Naive thymus-derived CD8-positive, alpha-beta T cell (primary cell): ENCODE measurements at regions not wholly inside any gene's neighbourhood (a gene's known extent, or its start where the extent isn't known, plus 50 kb on each side); places are given as distances from the start of the nearest gene placed in this dataset.

Experiments used
- ATAC-seq, 2 donors: fragments of 150-1000 bp; cut with Tn5 transposase in 1 of 2; sonication (Bioruptor Pico), chemical (Tn5 transposase) in 1 of 2; 1 replicate in 1 of 2; 2 replicates in 1 of 2; pipeline ENCODE4 v1.10.0; 2021; ENCODE audit warnings: mild to moderate bottlenecking in 2 of 2, moderate library complexity in 2 of 2
- POLR2A ChIA-PET: fragments of 350-600 bp; sonication (Branson Sonifier 250); formaldehyde crosslinking; loops from one replicate; lab custom pipeline; 2021; ENCODE audit warnings: antibody characterized with exemption; lab: Charles Lee
- DNase-seq, 10 donors: peaks; one replicate each; pipeline versions ENCODE4 v3.0.0 to v3.0.0-alpha.2; 2020 to 2022
- H3K27ac Mint-ChIP-seq, 10 donors: one replicate each; pipeline ENCODE4 v1.8.0; 2020 to 2022; ENCODE audit warnings: mild to moderate bottlenecking in 10 of 10, mixed read lengths in 10 of 10, moderate library complexity in 4 of 10, inconsistent platforms in 1 of 10
- H3K27me3 Mint-ChIP-seq, 5 donors: one replicate each; pipeline ENCODE4 v1.8.0; 2021 to 2022; ENCODE audit warnings: mixed read lengths in 5 of 5
- H3K36me3 Mint-ChIP-seq, 3 donors: one replicate each; pipeline ENCODE4 v1.8.0; 2020 to 2022; ENCODE audit warnings: mixed read lengths in 3 of 3, mild to moderate bottlenecking in 2 of 3, inconsistent platforms in 1 of 3
- H3K4me1 Mint-ChIP-seq, 4 donors: one replicate each; pipeline ENCODE4 v1.8.0; 2021 to 2022; ENCODE audit warnings: mixed read lengths in 4 of 4
- H3K4me3 Mint-ChIP-seq, 10 donors: one replicate each; pipeline ENCODE4 v1.8.0; 2020 to 2022; ENCODE audit warnings: mild to moderate bottlenecking in 10 of 10, mixed read lengths in 10 of 10, moderate library complexity in 6 of 10, inconsistent platforms in 1 of 10
- H3K9me3 Mint-ChIP-seq, 9 donors: one replicate each; pipeline ENCODE4 v1.8.0; 2020 to 2022; ENCODE audit warnings: mixed read lengths in 9 of 9, mild to moderate bottlenecking in 3 of 9, inconsistent platforms in 1 of 9, moderate library complexity in 1 of 9

DNA sequence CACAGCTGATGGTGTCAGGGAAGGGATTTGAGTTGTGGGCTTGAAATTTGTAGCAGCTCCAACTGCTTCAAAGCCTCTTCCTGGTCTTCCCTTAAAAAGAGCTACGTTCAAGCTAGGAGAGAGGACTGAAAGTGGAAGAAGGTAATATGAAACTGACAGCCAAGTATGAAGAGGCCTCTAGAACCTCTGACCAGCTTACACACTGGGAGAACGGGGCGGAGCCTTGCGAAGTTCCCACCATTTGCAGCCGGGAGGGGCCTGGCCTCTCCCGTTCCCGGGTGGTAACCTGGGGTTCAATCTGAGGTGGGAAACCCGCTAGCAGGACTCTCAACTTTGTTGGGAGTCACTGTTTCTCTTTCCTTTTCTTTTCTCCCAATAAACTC lies 97.8 kb upstream of the PDE10A start:
- ATAC-seq (no peak), DNase-seq (no peak)
- Mint-ChIP-seq H3K36me3 (peaks cover 0 to 6% (median 0%) of the 10 kb centered on the region in 3 donors), H3K9me3 (peaks cover 0 to 8% (median 2%) of the 10 kb centered on the region in 9 donors), H3K4me1 (peaks cover 0 to 3% (median 0%) of the 10 kb centered on the region in 4 donors), H3K27me3 (peaks cover 0 to 12% (median 3%) of the 10 kb centered on the region in 5 donors), H3K27ac (no peak overlapping the region), H3K4me3 (no peak overlapping the region)
- POLR2A ChIA-PET, result no interaction called here

DNA sequence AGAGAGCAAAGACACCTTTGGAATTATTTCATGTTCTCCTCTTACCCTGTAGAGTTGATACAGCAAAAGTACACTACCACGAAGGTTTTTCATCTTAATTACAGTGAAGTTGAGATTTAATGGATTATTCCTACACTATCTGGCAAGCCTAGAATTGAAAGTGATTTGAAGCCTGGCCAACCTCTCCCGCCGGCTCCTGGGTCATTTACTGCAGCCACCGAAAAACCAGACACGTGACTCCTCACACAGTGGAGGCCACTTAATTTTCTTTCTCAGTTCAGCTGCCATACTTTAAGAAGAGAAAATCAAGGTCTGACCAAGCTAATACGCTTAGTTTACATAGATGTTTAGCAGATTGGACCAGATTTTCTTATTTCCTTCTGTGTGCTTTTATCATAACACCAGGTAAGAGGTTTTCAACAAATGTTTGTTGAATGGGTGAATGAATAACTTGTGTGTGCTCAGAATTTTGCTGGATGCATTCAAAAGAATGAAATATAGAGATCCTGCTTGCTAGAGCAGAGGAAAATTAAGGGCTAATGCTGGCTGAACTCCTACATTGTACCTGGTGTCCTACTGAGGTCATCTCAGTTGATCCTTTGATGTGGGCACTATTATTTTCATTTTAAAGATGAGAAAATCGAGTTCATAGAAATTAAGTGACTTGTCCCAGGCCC lies 97.2 kb upstream of the PDE10A start:
- peaks cover 0 to 16% (median 4%) of the 10 kb centered on the region in 5 donors for H3K27me3 Mint-ChIP-seq
- no peak overlapping the region for H3K4me3 Mint-ChIP-seq
- H3K9me3 Mint-ChIP-seq, result peaks cover 0 to 8% (median 2%) of the 10 kb centered on the region in 9 donors
- DNase-seq (no peak), ATAC-seq (no peak)
- POLR2A ChIA-PET, result no interaction called here
- H3K36me3 Mint-ChIP-seq, result peaks cover 0 to 6% (median 0%) of the 10 kb centered on the region in 3 donors
- H3K4me1 Mint-ChIP-seq, result peaks cover 0 to 3% (median 0%) of the 10 kb centered on the region in 4 donors
- peak overlapping the region in 1 of 10 donors; percentile 40 for H3K27ac Mint-ChIP-seq

DNA sequence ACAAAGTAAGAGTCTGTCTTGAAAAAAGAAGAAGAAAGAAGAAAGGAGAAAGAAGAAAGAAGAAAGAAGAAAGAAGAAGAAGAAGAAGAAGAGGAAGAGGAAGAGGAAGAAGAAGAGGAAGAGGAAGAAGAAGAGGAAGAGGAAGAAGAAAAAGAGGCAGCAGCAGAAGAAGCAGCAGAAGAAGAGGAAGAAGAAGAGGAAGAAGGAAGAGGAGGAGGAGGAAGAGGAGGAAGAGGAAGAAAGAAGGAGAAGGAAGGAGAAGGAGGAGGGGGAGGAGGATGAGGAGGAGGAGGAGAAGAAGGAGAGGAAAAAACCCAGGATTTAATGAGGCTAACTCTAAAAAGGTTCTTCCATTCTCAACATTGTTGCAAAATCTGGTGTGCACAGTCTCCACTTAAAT lies 95.4 kb upstream of the PDE10A start:
- peaks cover 0 to 3% (median 0%) of the 10 kb centered on the region in 4 donors for H3K4me1 Mint-ChIP-seq
- peaks cover 0 to 8% (median 2%) of the 10 kb centered on the region in 9 donors for H3K9me3 Mint-ChIP-seq
- H3K4me3 Mint-ChIP-seq, result no peak overlapping the region
- H3K27me3 Mint-ChIP-seq, result peaks cover 0 to 17% (median 4%) of the 10 kb centered on the region in 5 donors
- H3K27ac Mint-ChIP-seq, result no peak overlapping the region
- H3K36me3 Mint-ChIP-seq, result peaks cover 0 to 6% (median 0%) of the 10 kb centered on the region in 3 donors
- no peak for ATAC-seq
- DNase-seq, result no peak
- POLR2A ChIA-PET, result no interaction called here

DNA sequence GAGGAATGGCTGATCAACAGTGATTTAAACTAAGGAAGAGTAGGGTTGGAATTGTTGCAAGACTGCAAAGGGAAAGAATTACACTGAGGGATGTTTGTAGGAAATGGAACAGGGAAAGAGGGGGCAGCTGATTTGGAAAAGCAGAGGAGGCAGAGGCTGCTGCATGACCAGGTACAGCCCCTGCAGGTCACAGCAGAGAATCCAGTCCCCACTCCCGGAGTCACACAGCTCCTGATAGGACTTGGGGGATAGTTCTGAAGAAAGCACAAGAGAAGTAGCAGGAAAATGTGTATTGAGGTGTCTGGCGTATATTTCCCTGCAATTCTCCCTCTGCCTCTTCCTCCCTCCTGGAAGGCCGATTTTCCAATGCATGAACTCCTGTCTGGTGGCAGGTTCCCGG lies 92.5 kb upstream of the PDE10A start:
- Mint-ChIP-seq H3K4me1 (peaks cover 0 to 3% (median 0%) of the 10 kb centered on the region in 4 donors), H3K27ac (no peak overlapping the region), H3K4me3 (no peak overlapping the region), H3K36me3 (no peaks in the 10 kb centered on the region), H3K27me3 (peaks cover 0 to 9% (median 8%) of the 10 kb centered on the region in 5 donors), H3K9me3 (peaks cover 0 to 3% (median 0%) of the 10 kb centered on the region in 9 donors)
- POLR2A ChIA-PET, result no interaction called here
- DNase-seq (no peak), ATAC-seq (no peak)

GRCh38 chr6:165753506-165753905 lies 90.5 kb upstream of the PDE10A start:
- Mint-ChIP-seq H3K36me3 (no peaks in the 10 kb centered on the region), H3K9me3 (peaks cover 0 to 15% (median 5%) of the 10 kb centered on the region in 9 donors), H3K4me3 (no peak overlapping the region), H3K27me3 (peaks cover 0 to 18% (median 7%) of the 10 kb centered on the region in 5 donors), H3K4me1 (peaks cover 0 to 3% (median 0%) of the 10 kb centered on the region in 4 donors), H3K27ac (no peak overlapping the region)
- DNase-seq, result no peak
- POLR2A ChIA-PET, result no interaction called here
- ATAC-seq, result no peak

- DNase-seq, result no peak
- Mint-ChIP-seq H3K4me3 (no peak overlapping the region), H3K27me3 (peaks cover 0 to 14% (median 8%) of the 10 kb centered on the region in 5 donors), H3K27ac (no peak overlapping the region), H3K4me1 (no peaks in the 10 kb centered on the region), H3K36me3 (no peaks in the 10 kb centered on the region), H3K9me3 (peaks cover 0 to 14% (median 3%) of the 10 kb centered on the region in 9 donors)
- no peak for ATAC-seq
- POLR2A ChIA-PET, result no interaction called here
Measured at GRCh38 chr6:165752451-165752850, 89.4 kb upstream of the PDE10A start.

DNA sequence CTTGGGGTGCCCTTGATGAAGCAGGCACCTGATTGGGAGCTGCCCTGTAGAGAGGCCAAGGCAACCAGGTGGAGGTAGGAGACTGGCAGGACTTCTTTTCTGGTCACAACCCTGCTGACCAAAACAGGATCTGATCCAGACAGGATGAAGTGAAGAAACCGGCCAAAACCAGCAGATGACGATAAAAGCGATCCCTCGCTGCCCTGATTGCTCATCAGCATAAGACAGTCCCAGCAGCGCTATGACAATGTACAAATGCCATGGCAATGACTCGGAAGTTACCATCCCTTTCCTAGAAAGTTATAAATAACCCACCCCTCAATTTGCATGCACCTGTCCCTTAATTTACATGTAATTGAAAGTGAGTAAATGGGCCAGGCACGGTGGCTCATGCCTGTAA lies 88.4 kb upstream of the PDE10A start:
- POLR2A ChIA-PET, result no interaction called here
- Mint-ChIP-seq H3K27me3 (peaks cover 0 to 14% (median 7%) of the 10 kb centered on the region in 5 donors), H3K4me3 (no peak overlapping the region), H3K27ac (no peak overlapping the region), H3K4me1 (no peaks in the 10 kb centered on the region), H3K9me3 (peaks cover 0 to 14% (median 3%) of the 10 kb centered on the region in 9 donors), H3K36me3 (no peaks in the 10 kb centered on the region)
- ATAC-seq (no peak), DNase-seq (no peak)

DNA sequence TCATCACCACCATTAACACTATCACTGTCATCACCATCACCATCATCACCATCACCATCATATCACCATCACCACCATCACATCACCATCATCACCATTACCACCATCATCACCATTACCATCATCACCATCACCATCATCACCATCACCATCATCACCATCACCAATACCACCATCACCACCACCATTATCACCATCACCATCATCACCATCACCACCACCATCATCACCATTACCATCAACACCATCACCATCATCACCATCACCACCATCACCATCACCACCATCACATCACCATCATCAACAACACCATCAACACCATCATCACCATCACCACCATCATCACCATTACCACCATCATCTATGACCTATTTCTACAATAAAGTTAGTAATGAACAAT lies 86.1 kb upstream of the PDE10A start:
- POLR2A ChIA-PET, result no interaction called here
- DNase-seq (no peak), ATAC-seq (no peak)
- Mint-ChIP-seq H3K27me3 (peaks cover 0 to 13% (median 4%) of the 10 kb centered on the region in 5 donors), H3K4me1 (no peaks in the 10 kb centered on the region), H3K4me3 (no peak overlapping the region), H3K9me3 (peaks cover 0 to 14% (median 3%) of the 10 kb centered on the region in 9 donors), H3K36me3 (no peaks in the 10 kb centered on the region), H3K27ac (no peak overlapping the region)

GRCh38 chr6:165748390-165748789 lies 85.3 kb upstream of the PDE10A start:
- ATAC-seq (no peak), DNase-seq (no peak)
- POLR2A ChIA-PET, result no interaction called here
- H3K9me3 Mint-ChIP-seq, result peaks cover 0 to 14% (median 3%) of the 10 kb centered on the region in 9 donors
- H3K4me3 Mint-ChIP-seq, result no peak overlapping the region
- H3K27me3 Mint-ChIP-seq, result peaks cover 3 to 13% (median 6%) of the 10 kb centered on the region in 5 donors
- H3K27ac Mint-ChIP-seq, result no peak overlapping the region
- no peaks in the 10 kb centered on the region for H3K36me3 Mint-ChIP-seq
- H3K4me1 Mint-ChIP-seq, result no peaks in the 10 kb centered on the region

GRCh38 chr6:165747963-165748362 lies 84.9 kb upstream of the PDE10A start:
- peaks cover 0 to 14% (median 3%) of the 10 kb centered on the region in 9 donors for H3K9me3 Mint-ChIP-seq
- H3K4me1 Mint-ChIP-seq, result no peaks in the 10 kb centered on the region
- peaks cover 3 to 13% (median 10%) of the 10 kb centered on the region in 5 donors for H3K27me3 Mint-ChIP-seq
- POLR2A ChIA-PET, result no interaction called here
- no peak overlapping the region for H3K4me3 Mint-ChIP-seq
- H3K36me3 Mint-ChIP-seq, result no peaks in the 10 kb centered on the region
- no peak overlapping the region for H3K27ac Mint-ChIP-seq
- ATAC-seq, result no peak
- DNase-seq, result no peak

GRCh38 chr6:165746331-165746730 lies 83.3 kb upstream of the PDE10A start:
- DNase-seq (no peak), ATAC-seq (no peak)
- Mint-ChIP-seq H3K27ac (no peak overlapping the region), H3K27me3 (peaks cover 3 to 14% (median 13%) of the 10 kb centered on the region in 5 donors), H3K9me3 (peaks cover 0 to 14% (median 4%) of the 10 kb centered on the region in 9 donors), H3K4me3 (no peak overlapping the region), H3K36me3 (no peaks in the 10 kb centered on the region), H3K4me1 (no peaks in the 10 kb centered on the region)
- POLR2A ChIA-PET, result no interaction called here

DNA sequence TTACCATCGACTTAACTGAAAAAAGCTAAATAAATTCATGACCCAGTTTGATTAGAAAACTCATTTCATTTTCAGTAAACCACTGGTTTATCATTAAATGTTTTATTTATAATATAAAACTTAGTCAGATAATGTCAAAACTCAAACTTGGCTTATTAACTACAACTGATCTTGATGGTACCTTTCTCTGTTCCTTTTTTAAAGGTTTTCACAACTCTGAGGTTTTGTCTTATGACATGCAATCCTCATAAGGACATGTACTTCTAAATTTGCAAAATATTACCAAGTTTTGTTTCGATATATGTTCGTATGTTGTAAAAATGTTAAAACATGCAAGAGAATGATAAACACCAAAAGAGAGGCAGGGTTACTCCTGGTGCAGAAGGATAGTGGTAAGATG lies 82.5 kb upstream of the PDE10A start:
- Mint-ChIP-seq H3K27ac (no peak overlapping the region), H3K9me3 (peaks cover 0 to 14% (median 4%) of the 10 kb centered on the region in 9 donors), H3K4me1 (no peaks in the 10 kb centered on the region), H3K4me3 (no peak overlapping the region), H3K36me3 (no peaks in the 10 kb centered on the region), H3K27me3 (peaks cover 0 to 14% (median 8%) of the 10 kb centered on the region in 5 donors)
- ATAC-seq (no peak), DNase-seq (no peak)
- POLR2A ChIA-PET, result no interaction called here

DNA sequence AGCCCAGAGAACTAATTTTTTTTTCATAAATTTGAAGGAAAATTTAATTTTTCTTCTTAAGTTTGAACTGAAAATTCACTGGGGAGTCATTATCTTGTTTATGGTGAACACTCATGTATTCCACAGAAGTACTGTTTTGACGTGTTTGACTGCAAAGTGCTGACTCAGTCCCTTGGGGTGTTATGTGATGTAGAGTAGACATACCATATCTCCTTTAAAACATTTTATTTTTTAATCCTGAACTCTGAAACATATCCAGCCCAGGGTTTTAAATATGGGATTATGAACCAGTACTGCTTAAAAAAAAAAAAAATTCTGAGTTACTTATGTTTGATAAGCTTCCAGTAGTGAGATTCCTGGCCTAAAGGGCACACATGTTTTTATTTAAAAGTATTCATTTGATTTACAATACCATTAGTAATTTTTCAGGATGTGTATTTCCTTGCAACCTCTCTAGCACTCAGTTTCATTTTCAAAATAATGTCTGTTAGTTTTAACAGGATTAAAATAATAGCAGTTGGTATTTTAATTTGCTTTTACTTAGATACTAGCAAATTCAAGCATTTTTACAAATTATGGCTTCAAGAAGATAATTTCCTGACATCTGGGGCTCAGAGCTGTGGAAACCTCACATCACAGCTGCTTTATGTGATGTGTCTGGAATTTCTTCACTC lies 81.7 kb upstream of the PDE10A start:
- H3K4me1 Mint-ChIP-seq, result no peaks in the 10 kb centered on the region
- peaks cover 0 to 12% (median 4%) of the 10 kb centered on the region in 9 donors for H3K9me3 Mint-ChIP-seq
- H3K27ac Mint-ChIP-seq, result no peak overlapping the region
- no peaks in the 10 kb centered on the region for H3K36me3 Mint-ChIP-seq
- no peak for DNase-seq
- peaks cover 0 to 14% (median 6%) of the 10 kb centered on the region in 5 donors for H3K27me3 Mint-ChIP-seq
- no peak for ATAC-seq
- POLR2A ChIA-PET, result no interaction called here
- H3K4me3 Mint-ChIP-seq, result no peak overlapping the region
